Neural progenitor cell (in vitro differentiated cells): ENCODE measurements at regions not wholly inside any gene's neighbourhood (a gene's known extent, or its start where the extent isn't known, plus 50 kb on each side); places are given as distances from the start of the nearest gene placed in this dataset.
"Not testable (repeated sequence)": the region's sequence is repeated elsewhere in the genome, so short reads cannot be mapped to it uniquely, and the experiment has no call there.

ENCODE experiments used
- DNase-seq: peaks from one replicate; pipeline ENCODE4 v3.0.0-alpha.2; 2016; ENCODE audit warnings: low spot score
- H2AFZ ChIP-seq: fragments of 200-600 bp; sonication (generic); replicated peaks from 2 replicates; pipeline ENCODE4 v1.6.1; 2016; ENCODE audit warnings: antibody characterized with exemption
- H3F3A ChIP-seq: fragments of 200-600 bp; sonication (generic); 2 replicates; pipeline ENCODE4 v1.6.1; 2016; ENCODE audit warnings: antibody characterized with exemption, low read depth
- H3K27ac ChIP-seq: fragments of 200-600 bp; sonication (generic); 2 replicates; pipeline ENCODE4 v1.5.1; 2016; ENCODE audit warnings: mild to moderate bottlenecking
- H3K27me3 ChIP-seq: fragments of 200-600 bp; sonication (generic); 2 replicates; pipeline ENCODE4 v1.6.1; 2016; ENCODE audit warnings: mild to moderate bottlenecking, moderate library complexity
- H3K36me3 ChIP-seq: fragments of 200-600 bp; sonication (generic); 2 replicates; pipeline ENCODE4 v1.5.1; 2016
- H3K4me1 ChIP-seq: fragments of 200-600 bp; sonication (generic); 2 replicates; pipeline ENCODE4 v1.6.1; 2016; ENCODE audit warnings: mixed run types
- H3K4me2 ChIP-seq: fragments of 200-600 bp; sonication (generic); 2 replicates; pipeline ENCODE4 v1.6.1; 2016
- H3K4me3 ChIP-seq: fragments of 200-600 bp; sonication (generic); 2 replicates; pipeline ENCODE4 v1.5.1; 2016
- H3K79me2 ChIP-seq: fragments of 200-600 bp; sonication (generic); 2 replicates; pipeline ENCODE4 v1.6.1; 2016; ENCODE audit warnings: low read depth
- H3K9ac ChIP-seq: fragments of 200-600 bp; sonication (generic); 2 replicates; pipeline ENCODE4 v1.6.1; 2016
- H3K9me3 ChIP-seq: fragments of 200-600 bp; sonication (generic); 2 replicates; pipeline ENCODE4 v1.5.1; 2016; ENCODE audit warnings: low read depth
- H4K20me1 ChIP-seq: fragments of 200-600 bp; sonication (generic); 2 replicates; pipeline ENCODE4 v1.6.1; 2016; ENCODE audit warnings: low read depth
- H3K27ac Mint-ChIP-seq: 3 replicates; pipeline ENCODE4 v1.8.0; 2021; ENCODE audit warnings: mixed read lengths
- H3K27me3 Mint-ChIP-seq: 2 replicates; pipeline ENCODE4 v1.8.0; 2022; ENCODE audit warnings: low read depth, mild to moderate bottlenecking, inconsistent platforms, moderate library complexity, mixed read lengths; ENCODE audit not compliant: insufficient read depth
- H3K36me3 Mint-ChIP-seq: 3 replicates; pipeline ENCODE4 v1.8.0; 2021; ENCODE audit warnings: mixed read lengths
- H3K4me1 Mint-ChIP-seq: 3 replicates; pipeline ENCODE4 v1.8.0; 2021; ENCODE audit warnings: mixed read lengths
- H3K4me3 Mint-ChIP-seq: 3 replicates; pipeline ENCODE4 v1.8.0; 2021; ENCODE audit warnings: mild to moderate bottlenecking, moderate library complexity, mixed read lengths
- H3K9me3 Mint-ChIP-seq: 3 replicates; pipeline ENCODE4 v1.8.0; 2020; ENCODE audit warnings: mixed read lengths
- CTCF ChIP-seq: fragments of 200-600 bp; sonication (generic); IDR thresholded peaks from 2 replicates; pipeline ENCODE4 v1.5.1; 2017; ENCODE audit warnings: antibody characterized with exemption, mild to moderate bottlenecking
- EZH2 ChIP-seq: fragments of 200-600 bp; sonication (generic); IDR thresholded peaks from 2 replicates; pipeline ENCODE4 v1.6.1; 2017; ENCODE audit warnings: antibody characterized with exemption, mild to moderate bottlenecking, moderate library complexity
- EZH2phosphoT487 ChIP-seq: fragments of 200-600 bp; sonication (generic); IDR thresholded peaks from 2 replicates; pipeline ENCODE4 v1.6.1; 2017; ENCODE audit warnings: antibody characterized with exemption

- no peak overlapping the region for H2AFZ ChIP-seq
Observed at GRCh38 chr10:33869481-33869880, 535.0 kb upstream of the NRP1 start.

GRCh38 chr10:33869028-33869427 lies 534.6 kb upstream of the NRP1 start:
- H3K9me3 Mint-ChIP-seq: peaks cover 2% of the 10 kb centered on the region
- DNase-seq: no peak
- Histone ChIP-seq H3K36me3 (no peaks in the 10 kb centered on the region), H3K79me2 (no peaks in the 10 kb centered on the region), H4K20me1 (no peaks in the 10 kb centered on the region), H3K9ac (no peak overlapping the region), H3K27ac (no peak overlapping the region), H3K27me3 (no peaks in the 10 kb centered on the region), H3K9me3 (no peaks in the 10 kb centered on the region), H2AFZ (no peak overlapping the region), H3K4me3 (no peak overlapping the region), H3F3A (no peaks in the 10 kb centered on the region), H3K4me1 (no peaks in the 10 kb centered on the region), H3K4me2 (no peak overlapping the region)
- H3K27ac Mint-ChIP-seq: no peak overlapping the region
- no peak for TF ChIP-seq EZH2phosphoT487
- no peak for TF ChIP-seq CTCF
- no peak for TF ChIP-seq EZH2
- H3K4me3 Mint-ChIP-seq: no peak overlapping the region
- H3K4me1 Mint-ChIP-seq: peaks cover 7% of the 10 kb centered on the region
- no peaks in the 10 kb centered on the region for H3K36me3 Mint-ChIP-seq
- peaks cover 4% of the 10 kb centered on the region for H3K27me3 Mint-ChIP-seq

More at GRCh38 chr10:33869481-33869880, 535.0 kb upstream of the NRP1 start:
- H3K9ac ChIP-seq: no peak overlapping the region
- no peak for DNase-seq
- H3K27ac ChIP-seq: no peak overlapping the region
- TF ChIP-seq EZH2phosphoT487 (no peak), EZH2 (no peak), CTCF (no peak)
- H4K20me1 ChIP-seq: no peaks in the 10 kb centered on the region
- no peaks in the 10 kb centered on the region for H3K9me3 ChIP-seq
- no peaks in the 10 kb centered on the region for H3K27me3 ChIP-seq
- no peaks in the 10 kb centered on the region for H3K4me1 ChIP-seq
- Mint-ChIP-seq H3K9me3 (peaks cover 2% of the 10 kb centered on the region), H3K27me3 (peaks cover 4% of the 10 kb centered on the region), H3K27ac (no peak overlapping the region), H3K4me1 (peaks cover 7% of the 10 kb centered on the region), H3K36me3 (no peaks in the 10 kb centered on the region), H3K4me3 (no peak overlapping the region)
- H3K4me3 ChIP-seq: no peak overlapping the region
- H3K36me3 ChIP-seq: no peaks in the 10 kb centered on the region
- no peaks in the 10 kb centered on the region for H3F3A ChIP-seq
- no peak overlapping the region for H3K4me2 ChIP-seq
- H3K79me2 ChIP-seq: no peaks in the 10 kb centered on the region

GRCh38 chr10:33867199-33867789 lies 532.8 kb upstream of the NRP1 start:
- H3K4me1 Mint-ChIP-seq: peaks cover 13% of the 10 kb centered on the region
- not testable (repeated sequence) for H3K36me3 Mint-ChIP-seq, H3K4me2 ChIP-seq, H3K4me1 ChIP-seq, H3K36me3 ChIP-seq, H3K4me3 Mint-ChIP-seq, H3K27ac ChIP-seq, H3F3A ChIP-seq, H2AFZ ChIP-seq, DNase-seq, H3K27me3 Mint-ChIP-seq, H3K79me2 ChIP-seq, H3K27me3 ChIP-seq, H4K20me1 ChIP-seq, H3K4me3 ChIP-seq, H3K27ac Mint-ChIP-seq, H3K9me3 Mint-ChIP-seq, H3K9me3 ChIP-seq, H3K9ac ChIP-seq

GRCh38 chr10:33863352-33863751 lies 528.9 kb upstream of the NRP1 start:
- H3K79me2 ChIP-seq: no peaks in the 10 kb centered on the region
- no peak overlapping the region for H3K4me3 Mint-ChIP-seq
- no peaks in the 10 kb centered on the region for H3K27me3 ChIP-seq
- H3K9me3 ChIP-seq: no peaks in the 10 kb centered on the region
- H3K36me3 ChIP-seq: no peaks in the 10 kb centered on the region
- H2AFZ ChIP-seq: no peak overlapping the region
- TF ChIP-seq EZH2 (no peak), CTCF (no peak), EZH2phosphoT487 (no peak)
- H3K4me1 Mint-ChIP-seq: peaks cover 25% of the 10 kb centered on the region
- H3K4me1 ChIP-seq: no peaks in the 10 kb centered on the region
- no peak overlapping the region for H3K9ac ChIP-seq
- H4K20me1 ChIP-seq: no peaks in the 10 kb centered on the region
- H3K36me3 Mint-ChIP-seq: no peaks in the 10 kb centered on the region
- no peaks in the 10 kb centered on the region for H3F3A ChIP-seq
- DNase-seq: no peak
- no peak overlapping the region for H3K27ac Mint-ChIP-seq
- H3K9me3 Mint-ChIP-seq: peaks cover 2% of the 10 kb centered on the region
- peaks cover 4% of the 10 kb centered on the region for H3K27me3 Mint-ChIP-seq
- no peak overlapping the region for H3K27ac ChIP-seq
- H3K4me2 ChIP-seq: no peak overlapping the region
- H3K4me3 ChIP-seq: no peak overlapping the region
